H9 (cell line): ENCODE measurements at regions not wholly inside any gene's neighbourhood (a gene's known extent, or its start where the extent isn't known, plus 50 kb on each side); places are given as distances from the start of the nearest gene placed in this dataset.

Experiments
- DNase-seq: peaks from one replicate; pipeline ENCODE4 v3.0.0-alpha.2; 2017
- H2AFZ ChIP-seq: one replicate; pipeline ENCODE4 v1.6.1; 2013; ENCODE audit warnings: mild to moderate bottlenecking, low read length, control low read depth, moderate library complexity
- H2AK5ac ChIP-seq: 2 replicates; pipeline ENCODE4 v1.6.1; 2013; ENCODE audit warnings: low read length, control low read depth, mixed read lengths; ENCODE audit not compliant: insufficient read length
- H2BK120ac ChIP-seq: one replicate; pipeline ENCODE4 v1.6.1; 2013; ENCODE audit warnings: low read depth, mild to moderate bottlenecking, low read length, control low read depth, inconsistent platforms; ENCODE audit not compliant: poor library complexity, severe bottlenecking
- H2BK12ac ChIP-seq: 2 replicates; pipeline ENCODE4 v1.6.1; 2013; ENCODE audit warnings: low read length, control low read depth, mixed read lengths, low read depth; ENCODE audit not compliant: insufficient read length
- H2BK15ac ChIP-seq: 2 replicates; pipeline ENCODE4 v1.6.1; 2013; ENCODE audit warnings: low read depth, low read length, control low read depth
- H2BK20ac ChIP-seq: one replicate; pipeline ENCODE4 v1.6.1; 2013; ENCODE audit warnings: low read depth, mild to moderate bottlenecking, low read length, control low read depth, inconsistent platforms; ENCODE audit not compliant: poor library complexity, severe bottlenecking
- H2BK5ac ChIP-seq: 2 replicates; pipeline ENCODE4 v1.6.1; 2013; ENCODE audit warnings: low read length, control low read depth, mixed read lengths; ENCODE audit not compliant: insufficient read length
- H3K14ac ChIP-seq: 2 replicates; pipeline ENCODE4 v1.6.1; 2013; ENCODE audit warnings: low read length, control low read depth; ENCODE audit not compliant: insufficient read depth
- H3K18ac ChIP-seq: 2 replicates; pipeline ENCODE4 v1.6.1; 2013; ENCODE audit warnings: low read depth, mild to moderate bottlenecking, mixed read lengths, low read length, control low read depth; ENCODE audit not compliant: insufficient read length
- H3K23ac ChIP-seq: 2 replicates; pipeline ENCODE4 v1.6.1; 2013; ENCODE audit warnings: low read length, control low read depth, mixed read lengths, low read depth; ENCODE audit not compliant: insufficient read length
- H3K23me2 ChIP-seq: 2 replicates; pipeline ENCODE4 v1.6.1; 2013; ENCODE audit warnings: low read depth, mild to moderate bottlenecking, mixed read lengths, low read length, control low read depth; ENCODE audit not compliant: insufficient read length, poor library complexity, severe bottlenecking
- H3K27ac ChIP-seq: 2 replicates; pipeline ENCODE4 v1.5.1; 2013; ENCODE audit warnings: low read length, control low read depth, mixed read lengths, low read depth; ENCODE audit not compliant: insufficient read length
- H3K27me3 ChIP-seq: 2 replicates; pipeline ENCODE4 v1.6.1; 2013; ENCODE audit warnings: low read length, control low read depth, inconsistent platforms; ENCODE audit not compliant: insufficient read depth
- H3K4ac ChIP-seq: 2 replicates; pipeline ENCODE4 v1.6.1; 2013; ENCODE audit warnings: low read depth, mild to moderate bottlenecking, control low read depth, inconsistent platforms, low read length, moderate library complexity
- H3K4me1 ChIP-seq: 2 replicates; pipeline ENCODE4 v1.6.1; 2013; ENCODE audit warnings: low read length, control low read depth, inconsistent platforms; ENCODE audit not compliant: insufficient read depth
- H3K4me2 ChIP-seq: 2 replicates; pipeline ENCODE4 v1.6.1; 2013; ENCODE audit warnings: low read length, control low read depth, mixed read lengths; ENCODE audit not compliant: insufficient read length, insufficient read depth
- H3K56ac ChIP-seq: 2 replicates; pipeline ENCODE4 v1.6.1; 2013; ENCODE audit warnings: low read depth, mild to moderate bottlenecking, mixed read lengths, low read length, control low read depth; ENCODE audit not compliant: insufficient read length
- H3K79me1 ChIP-seq: 2 replicates; pipeline ENCODE4 v1.6.1; 2013; ENCODE audit warnings: low read depth, mild to moderate bottlenecking, moderate library complexity, low read length, control low read depth, inconsistent platforms; ENCODE audit not compliant: insufficient read depth, poor library complexity, severe bottlenecking
- H3K79me2 ChIP-seq: 2 replicates; pipeline ENCODE4 v1.6.1; 2013; ENCODE audit warnings: low read length, control low read depth, inconsistent platforms; ENCODE audit not compliant: insufficient read depth
- H3K9ac ChIP-seq: 2 replicates; pipeline ENCODE4 v1.6.1; 2013; ENCODE audit warnings: low read length, control low read depth, mixed read lengths; ENCODE audit not compliant: insufficient read length; ENCODE audit errors: extremely low read depth
- H3K9me3 ChIP-seq: one replicate; pipeline ENCODE4 v1.6.1; 2013; ENCODE audit warnings: low read depth, low read length, inconsistent platforms; ENCODE audit not compliant: control insufficient read depth
- H3T11ph ChIP-seq: one replicate; pipeline ENCODE4 v1.6.1; 2013; ENCODE audit warnings: mild to moderate bottlenecking, low read length, control low read depth, inconsistent platforms
- H4K20me1 ChIP-seq: one replicate; pipeline ENCODE4 v1.6.1; 2013; ENCODE audit not compliant: control insufficient read depth, insufficient read length, insufficient read depth
- H4K5ac ChIP-seq: 2 replicates; pipeline ENCODE4 v1.6.1; 2013; ENCODE audit warnings: low read depth, mild to moderate bottlenecking, mixed read lengths, low read length, control low read depth; ENCODE audit not compliant: insufficient read length
- H4K8ac ChIP-seq: replicated peaks from 2 replicates; pipeline ENCODE4 v1.6.1; 2013; ENCODE audit warnings: low read length, control low read depth, mixed read lengths, low read depth; ENCODE audit not compliant: insufficient read length
- H4K91ac ChIP-seq: 2 replicates; pipeline ENCODE4 v1.6.1; 2013; ENCODE audit warnings: low read depth, mild to moderate bottlenecking, moderate library complexity, mixed read lengths, low read length, control low read depth; ENCODE audit not compliant: insufficient read length
- H3K27ac Mint-ChIP-seq, 3 experiments: 2 replicates in 2 of 3; 3 replicates in 1 of 3; pipeline ENCODE4 v1.8.0; 2020 to 2021; ENCODE audit warnings: mixed read lengths in 3 of 3, mild to moderate bottlenecking in 1 of 3, moderate library complexity in 1 of 3
- H3K27me3 Mint-ChIP-seq: 2 replicates; pipeline ENCODE4 v1.8.0; 2021; ENCODE audit warnings: low read depth, mild to moderate bottlenecking, moderate library complexity, mixed read lengths
- H3K36me3 Mint-ChIP-seq, 3 experiments: 2 replicates in 2 of 3; 3 replicates in 1 of 3; pipeline ENCODE4 v1.8.0; 2020 to 2021; ENCODE audit warnings: low read depth in 3 of 3, mixed read lengths in 3 of 3; ENCODE audit not compliant: insufficient read depth in 1 of 3
- H3K4me1 Mint-ChIP-seq, 2 experiments: 2 replicates each; pipeline ENCODE4 v1.8.0; 2020; ENCODE audit warnings: mixed read lengths in 2 of 2
- H3K4me3 Mint-ChIP-seq, 2 experiments: 2 replicates in 1 of 2; 3 replicates in 1 of 2; pipeline ENCODE4 v1.8.0; 2020 to 2021; ENCODE audit warnings: mild to moderate bottlenecking in 2 of 2, mixed read lengths in 2 of 2, moderate library complexity in 1 of 2
- H3K9me3 Mint-ChIP-seq, 2 experiments: 2 replicates in 1 of 2; 3 replicates in 1 of 2; pipeline ENCODE4 v1.8.0; 2020; ENCODE audit warnings: mild to moderate bottlenecking in 2 of 2, mixed read lengths in 2 of 2, moderate library complexity in 1 of 2
- WGBS: extraction: QIAGEN DNeasy Blood & Tissue Kit; methylation state at CpG from one replicate; pipeline ENCODE4 v1.1.7; 2013; ENCODE audit warnings: missing lambda C conversion rate, low lambda C conversion rate, mixed read lengths; ENCODE audit not compliant: insufficient read length; ENCODE audit errors: extremely low coverage; 5-methylcytosine and 5-hydroxymethylcytosine counted together
- TF ChIP-seq, protein P1 (sequence below): fragments of 200-600 bp; sonication (generic); conservative IDR thresholded peaks from 3 replicates; pipeline ENCODE4 v1.8.0; 2021; ENCODE audit warnings: antibody characterized with exemption, mild to moderate bottlenecking

- Histone ChIP-seq H3K27me3 (no peaks in the 10 kb centered on the region), H3K23ac (no peak overlapping the region), H3K4ac (no peak overlapping the region), H3K9ac (no peak overlapping the region), H3K56ac (no peak overlapping the region), H3K18ac (no peak overlapping the region), H4K8ac (no peak overlapping the region), H3K9me3 (no peaks in the 10 kb centered on the region), H3K23me2 (no peaks in the 10 kb centered on the region), H3K79me1 (no peaks in the 10 kb centered on the region), H2BK12ac (no peak overlapping the region), H2BK20ac (no peak overlapping the region), H2AK5ac (no peak overlapping the region), H2BK15ac (no peak overlapping the region), H3K4me2 (no peak overlapping the region), H4K20me1 (no peaks in the 10 kb centered on the region), H3K4me1 (no peaks in the 10 kb centered on the region), H2BK120ac (no peak overlapping the region), H3K79me2 (no peaks in the 10 kb centered on the region), H3T11ph (no peak overlapping the region), H2AFZ (no peak overlapping the region), H4K91ac (no peak overlapping the region), H3K27ac (no peak overlapping the region), H4K5ac (no peak overlapping the region), H2BK5ac (no peak overlapping the region), H3K14ac (no peak overlapping the region; the same call in 1 of the 2 replicates)
- no CpG with 5 or more reads among the region's 10 CpGs for WGBS
- Mint-ChIP-seq H3K9me3 (no peaks in the 10 kb centered on the region), H3K27me3 (no peaks in the 10 kb centered on the region; the same call in none of the 2 replicates), H3K4me3 (no peak overlapping the region), H3K36me3 (no peaks in the 10 kb centered on the region; a peak in 1 of 7 replicates), H3K27ac (no peak overlapping the region), H3K4me1 (peaks cover 7 to 13% of the 10 kb centered on the region in 2 experiments)
- TF ChIP-seq, protein P1, sequence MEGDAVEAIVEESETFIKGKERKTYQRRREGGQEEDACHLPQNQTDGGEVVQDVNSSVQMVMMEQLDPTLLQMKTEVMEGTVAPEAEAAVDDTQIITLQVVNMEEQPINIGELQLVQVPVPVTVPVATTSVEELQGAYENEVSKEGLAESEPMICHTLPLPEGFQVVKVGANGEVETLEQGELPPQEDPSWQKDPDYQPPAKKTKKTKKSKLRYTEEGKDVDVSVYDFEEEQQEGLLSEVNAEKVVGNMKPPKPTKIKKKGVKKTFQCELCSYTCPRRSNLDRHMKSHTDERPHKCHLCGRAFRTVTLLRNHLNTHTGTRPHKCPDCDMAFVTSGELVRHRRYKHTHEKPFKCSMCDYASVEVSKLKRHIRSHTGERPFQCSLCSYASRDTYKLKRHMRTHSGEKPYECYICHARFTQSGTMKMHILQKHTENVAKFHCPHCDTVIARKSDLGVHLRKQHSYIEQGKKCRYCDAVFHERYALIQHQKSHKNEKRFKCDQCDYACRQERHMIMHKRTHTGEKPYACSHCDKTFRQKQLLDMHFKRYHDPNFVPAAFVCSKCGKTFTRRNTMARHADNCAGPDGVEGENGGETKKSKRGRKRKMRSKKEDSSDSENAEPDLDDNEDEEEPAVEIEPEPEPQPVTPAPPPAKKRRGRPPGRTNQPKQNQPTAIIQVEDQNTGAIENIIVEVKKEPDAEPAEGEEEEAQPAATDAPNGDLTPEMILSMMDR = no peak
- no peak for DNase-seq
Measured at GRCh38 chr15:69836526-69837230, 261.0 kb downstream of the TLE3 start.
